CD4-positive, alpha-beta T cell (primary cell): ENCODE measurements at regions not wholly inside any gene's neighbourhood (a gene's known extent, or its start where the extent isn't known, plus 50 kb on each side); places are given as distances from the start of the nearest gene placed in this dataset.

ENCODE experiments used
- ATAC-seq: fragments of 200-7000 bp; cut with Tn5 transposase; one replicate; pipeline ENCODE4 v1.10.0; 2022; ENCODE audit warnings: mild to moderate bottlenecking; ENCODE audit not compliant: poor library complexity
- CTCF ChIA-PET: fragments of 350-600 bp; sonication (Branson Sonifier 250); formaldehyde crosslinking; loops from one replicate; lab custom pipeline; 2021; ENCODE audit warnings: antibody characterized with exemption, inconsistent platforms; lab: Charles Lee
- POLR2A ChIA-PET: fragments of 350-600 bp; sonication (Branson Sonifier 250); formaldehyde crosslinking; loops from one replicate; lab custom pipeline; 2021; ENCODE audit warnings: antibody characterized with exemption, inconsistent platforms; lab: Charles Lee
- DNase-seq, 14 experiments: peaks; one replicate each; pipeline ENCODE4 v3.0.0-alpha.2; 2013 to 2020; ENCODE audit warnings: mixed read lengths in 2 of 14
- H3K27ac ChIP-seq, 2 donors: one replicate each; pipeline versions ENCODE4 v1.5.1 to v1.7.0; 2013; ENCODE audit warnings: low read length in 2 of 2, low read depth in 1 of 2, mild to moderate bottlenecking in 1 of 2
- H3K27me3 ChIP-seq, 2 experiments: 1 replicate in 1 of 2; 2 replicates in 1 of 2; pipeline versions ENCODE4 v1.6.1 to v1.7.0; 2013; ENCODE audit warnings: low read length in 2 of 2, control low read depth in 1 of 2, mild to moderate bottlenecking in 1 of 2, moderate library complexity in 1 of 2; ENCODE audit not compliant: insufficient read depth in 2 of 2, control insufficient read depth in 1 of 2
- H3K36me3 ChIP-seq: one replicate; pipeline ENCODE4 v1.6.1; 2013; ENCODE audit warnings: low read length, control low read depth; ENCODE audit not compliant: insufficient read depth
- H3K4me1 ChIP-seq: one replicate; pipeline ENCODE4 v1.6.1; 2013; ENCODE audit warnings: low read length, control low read depth; ENCODE audit not compliant: insufficient read depth
- H3K4me3 ChIP-seq: one replicate; pipeline ENCODE4 v1.5.1; 2013; ENCODE audit warnings: mild to moderate bottlenecking, low read length, moderate library complexity
- H3K9me3 ChIP-seq, 2 experiments: 1 replicate in 1 of 2; 2 replicates in 1 of 2; pipeline versions ENCODE4 v1.6.1 to v1.7.0; 2013; ENCODE audit warnings: low read length in 2 of 2, mild to moderate bottlenecking in 2 of 2, control low read depth in 1 of 2, moderate library complexity in 1 of 2; ENCODE audit not compliant: control insufficient read depth in 1 of 2, insufficient read depth in 1 of 2
- H3K27ac Mint-ChIP-seq: one replicate; pipeline ENCODE4 v1.8.0; 2020; ENCODE audit warnings: mixed read lengths
- H3K27me3 Mint-ChIP-seq: one replicate; pipeline ENCODE4 v1.8.0; 2021; ENCODE audit warnings: mixed read lengths
- H3K36me3 Mint-ChIP-seq: one replicate; pipeline ENCODE4 v1.8.0; 2021; ENCODE audit warnings: low read depth, mixed read lengths
- H3K4me1 Mint-ChIP-seq: one replicate; pipeline ENCODE4 v1.8.0; 2021; ENCODE audit warnings: low read depth, mixed read lengths
- H3K4me3 Mint-ChIP-seq: one replicate; pipeline ENCODE4 v1.8.0; 2020; ENCODE audit warnings: mild to moderate bottlenecking, mixed read lengths
- H3K9me3 Mint-ChIP-seq: one replicate; pipeline ENCODE4 v1.8.0; 2020; ENCODE audit warnings: mixed read lengths
- intact Hi-C, 2 experiments: fragments of 100-400 bp; cut with DNase I in 1 of 2; cut with micrococcal nuclease in 1 of 2; formaldehyde crosslinking; loops; one replicate each; pipeline versions ENCODE4 v1.15.1 to v1.9.0; 2023 to 2025; cut with DNase I, micrococcal nuclease
- TF ChIP-seq, protein P1 (sequence below): fragments of 200-600 bp; IDR thresholded peaks from one replicate; pipeline ENCODE4 v1.8.0; 2022; ENCODE audit warnings: antibody characterized with exemption, mild to moderate bottlenecking

GRCh38 chr2:173785813-173786212 lies 179.4 kb downstream of the SP3 start:
- no peak for ATAC-seq
- intact Hi-C loops, result no loop called here
- no peaks in the 10 kb centered on the region for H3K36me3 ChIP-seq
- H3K27ac ChIP-seq, result no peak overlapping the region
- ChIA-PET CTCF (no interaction called here), POLR2A (no interaction called here)
- TF ChIP-seq, protein P1, sequence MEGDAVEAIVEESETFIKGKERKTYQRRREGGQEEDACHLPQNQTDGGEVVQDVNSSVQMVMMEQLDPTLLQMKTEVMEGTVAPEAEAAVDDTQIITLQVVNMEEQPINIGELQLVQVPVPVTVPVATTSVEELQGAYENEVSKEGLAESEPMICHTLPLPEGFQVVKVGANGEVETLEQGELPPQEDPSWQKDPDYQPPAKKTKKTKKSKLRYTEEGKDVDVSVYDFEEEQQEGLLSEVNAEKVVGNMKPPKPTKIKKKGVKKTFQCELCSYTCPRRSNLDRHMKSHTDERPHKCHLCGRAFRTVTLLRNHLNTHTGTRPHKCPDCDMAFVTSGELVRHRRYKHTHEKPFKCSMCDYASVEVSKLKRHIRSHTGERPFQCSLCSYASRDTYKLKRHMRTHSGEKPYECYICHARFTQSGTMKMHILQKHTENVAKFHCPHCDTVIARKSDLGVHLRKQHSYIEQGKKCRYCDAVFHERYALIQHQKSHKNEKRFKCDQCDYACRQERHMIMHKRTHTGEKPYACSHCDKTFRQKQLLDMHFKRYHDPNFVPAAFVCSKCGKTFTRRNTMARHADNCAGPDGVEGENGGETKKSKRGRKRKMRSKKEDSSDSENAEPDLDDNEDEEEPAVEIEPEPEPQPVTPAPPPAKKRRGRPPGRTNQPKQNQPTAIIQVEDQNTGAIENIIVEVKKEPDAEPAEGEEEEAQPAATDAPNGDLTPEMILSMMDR, result no peak
- no peaks in the 10 kb centered on the region for H3K4me1 ChIP-seq
- H3K27me3 Mint-ChIP-seq, result peaks cover 46% of the 10 kb centered on the region
- peaks cover under 1% of the 10 kb centered on the region for H3K9me3 Mint-ChIP-seq
- DNase-seq, result no peak
- H3K27me3 ChIP-seq, result peaks cover 6% of the 10 kb centered on the region in 2 experiments
- H3K9me3 ChIP-seq, result peaks cover 0 to 4% of the 10 kb centered on the region in 2 experiments
- no peaks in the 10 kb centered on the region for H3K4me1 Mint-ChIP-seq
- no peak overlapping the region for H3K27ac Mint-ChIP-seq
- H3K4me3 ChIP-seq, result no peak overlapping the region
- no peaks in the 10 kb centered on the region for H3K36me3 Mint-ChIP-seq
- no peak overlapping the region for H3K4me3 Mint-ChIP-seq

GRCh38 chr2:173791502-173791901 lies 173.7 kb downstream of the SP3 start:
- Mint-ChIP-seq H3K27ac (no peak overlapping the region), H3K4me1 (no peaks in the 10 kb centered on the region), H3K27me3 (peaks cover 11% of the 10 kb centered on the region), H3K9me3 (no peaks in the 10 kb centered on the region), H3K36me3 (no peaks in the 10 kb centered on the region), H3K4me3 (no peak overlapping the region)
- Histone ChIP-seq H3K4me1 (no peaks in the 10 kb centered on the region), H3K27me3 (peaks cover 0 to 6% of the 10 kb centered on the region in 2 experiments), H3K27ac (no peak overlapping the region), H3K9me3 (no peaks in the 10 kb centered on the region), H3K4me3 (no peak overlapping the region), H3K36me3 (no peaks in the 10 kb centered on the region)
- no peak for DNase-seq
- ChIA-PET POLR2A (no interaction called here), CTCF (no interaction called here)
- intact Hi-C loops, result no loop called here
- ATAC-seq, result no peak
- TF ChIP-seq, protein P1, result no peak

DNA sequence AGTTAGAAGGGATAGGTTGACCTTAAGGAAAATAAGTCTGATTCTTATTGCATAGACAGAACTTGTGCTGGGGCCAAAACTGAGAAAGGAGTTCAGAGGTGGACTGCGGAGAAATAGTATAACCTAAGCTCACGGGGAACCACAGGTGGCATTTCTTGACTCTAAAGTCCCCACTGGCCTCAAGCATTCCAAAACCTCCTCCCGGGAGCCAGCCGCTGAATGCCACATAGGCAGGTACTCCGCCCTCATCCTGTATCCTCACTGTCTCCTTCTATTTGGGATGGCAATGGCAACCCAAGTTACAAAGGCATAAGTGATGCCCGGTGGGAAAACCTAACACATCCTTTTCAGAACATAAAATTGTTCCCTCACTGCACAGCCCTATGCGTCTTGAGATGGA lies 173.0 kb downstream of the SP3 start:
- no peaks in the 10 kb centered on the region for H3K36me3 Mint-ChIP-seq
- no peaks in the 10 kb centered on the region for H3K4me1 ChIP-seq
- no peak overlapping the region for H3K27ac Mint-ChIP-seq
- no peaks in the 10 kb centered on the region for H3K4me1 Mint-ChIP-seq
- no peak for DNase-seq
- no peak overlapping the region for H3K4me3 ChIP-seq
- no peaks in the 10 kb centered on the region for H3K9me3 ChIP-seq
- intact Hi-C loops, result no loop called here
- H3K27me3 ChIP-seq, result peaks cover 0 to 6% of the 10 kb centered on the region in 2 experiments
- no peak for ATAC-seq
- H3K9me3 Mint-ChIP-seq, result no peaks in the 10 kb centered on the region
- H3K27me3 Mint-ChIP-seq, result peaks cover 10% of the 10 kb centered on the region
- H3K27ac ChIP-seq, result no peak overlapping the region
- H3K36me3 ChIP-seq, result no peaks in the 10 kb centered on the region
- H3K4me3 Mint-ChIP-seq, result no peak overlapping the region
- ChIA-PET CTCF (no interaction called here), POLR2A (no interaction called here)
- TF ChIP-seq, protein P1, result no peak
